GM19035 (cell line): ENCODE measurements at regions not wholly inside any gene's neighbourhood (a gene's known extent, or its start where the extent isn't known, plus 50 kb on each side); places are given as distances from the start of the nearest gene placed in this dataset.
"Not testable (repeated sequence)": the region's sequence is repeated elsewhere in the genome, so short reads cannot be mapped to it uniquely, and the experiment has no call there.

Experiments used
- ATAC-seq: cut with Tn5 transposase; IDR thresholded peaks from one replicate; pipeline ENCODE4 v1.9.1; 2021; ENCODE audit not compliant: unreplicated experiment

- ATAC-seq: peak; percentile 33
Measured at GRCh38 chr2:181789827-181790448, 101.6 kb upstream of the ITPRID2 start.

- ATAC-seq: peak; percentile 96
Measured at GRCh38 chr2:181790716-181791649, 100.5 kb upstream of the ITPRID2 start.

GRCh38 chr2:181792906-181793305, 98.6 kb upstream of the ITPRID2 start:
- no peak for ATAC-seq

- no peak for ATAC-seq
Measured at GRCh38 chr2:181798022-181798421, 93.5 kb upstream of the ITPRID2 start.

- ATAC-seq: not testable (repeated sequence)
Measured at GRCh38 chr2:181802300-181802699, 89.2 kb upstream of the ITPRID2 start.

- not testable (repeated sequence) for ATAC-seq
Measured at GRCh38 chr2:181803903-181804799, 87.4 kb upstream of the ITPRID2 start.

GRCh38 chr2:181805228-181806038, 86.1 kb upstream of the ITPRID2 start:
- no peak for ATAC-seq

- ATAC-seq: no peak
Measured at GRCh38 chr2:181806039-181806392, 85.5 kb upstream of the ITPRID2 start.

GRCh38 chr2:181807526-181807925, 84.0 kb upstream of the ITPRID2 start:
- ATAC-seq: no peak

- ATAC-seq: no peak
Measured at GRCh38 chr2:181810823-181811695, 80.5 kb upstream of the ITPRID2 start.

- no peak for ATAC-seq
Measured at GRCh38 chr2:181812106-181812743, 79.3 kb upstream of the ITPRID2 start.

GRCh38 chr2:181814057-181814491, 77.5 kb upstream of the ITPRID2 start:
- ATAC-seq: no peak

GRCh38 chr2:181817509-181817908, 74.0 kb upstream of the ITPRID2 start:
- no peak for ATAC-seq

- ATAC-seq: no peak
Measured at GRCh38 chr2:181818058-181818680, 73.4 kb upstream of the ITPRID2 start.

- ATAC-seq: no peak
Measured at GRCh38 chr2:181818840-181819239, 72.7 kb upstream of the ITPRID2 start.

- ATAC-seq: no peak
Measured at GRCh38 chr2:181821049-181821448, 70.5 kb upstream of the ITPRID2 start.

- no peak for ATAC-seq
Measured at GRCh38 chr2:181822097-181822496, 69.4 kb upstream of the ITPRID2 start.

- ATAC-seq: no peak
Measured at GRCh38 chr2:181823405-181823804, 68.1 kb upstream of the ITPRID2 start.
